SK-N-SH (cell line): ENCODE measurements at regions not wholly inside any gene's neighbourhood (a gene's known extent, or its start where the extent isn't known, plus 50 kb on each side); places are given as distances from the start of the nearest gene placed in this dataset.

Source experiments
- CTCF ChIA-PET: fragments of 300-600, 350-600 bp; formaldehyde crosslinking; extraction: SDS; loops from one replicate; lab custom pipeline; 2021; lab: Yijun Ruan, JAX
- POLR2A ChIA-PET: fragments of 350-600 bp; sonication (Branson Sonifier 250); formaldehyde crosslinking; extraction: SDS; loops from one replicate; lab custom pipeline; 2020; ENCODE audit warnings: antibody characterized with exemption, inconsistent platforms; lab: Yijun Ruan, JAX
- DNase-seq: peaks from one replicate; pipeline ENCODE4 v3.0.0; 2012
- H2AFZ ChIP-seq: fragments of 200-600 bp; sonication (generic); 2 replicates; pipeline ENCODE4 v1.8.1; 2016; ENCODE audit warnings: antibody characterized with exemption, mild to moderate bottlenecking, low read depth
- H3F3A ChIP-seq: fragments of 200-600 bp; sonication (generic); replicated peaks from 2 replicates; pipeline ENCODE3; 2016; ENCODE audit warnings: antibody characterized with exemption, mild to moderate bottlenecking; ENCODE audit not compliant: insufficient read depth
- H3K27ac ChIP-seq, 2 experiments: fragments of 200-500 bp in 1 of 2; fragments of 200-600 bp in 1 of 2; sonication (Bioruptor generic) in 1 of 2; sonication (generic), shearing (Covaris generic) in 1 of 2; 2 replicates each; pipeline versions ENCODE4 v1.5.1 to v1.6.1; 2014 to 2016; ENCODE audit warnings: low read depth in 2 of 2, inconsistent platforms in 1 of 2, low read length in 1 of 2, mild to moderate bottlenecking in 1 of 2, mixed read lengths in 1 of 2
- H3K27me3 ChIP-seq: fragments of 200-600 bp; sonication (generic), shearing (Covaris generic); 2 replicates; pipeline ENCODE4 v1.6.1; 2016; ENCODE audit warnings: mixed run types; ENCODE audit not compliant: insufficient read depth
- H3K36me3 ChIP-seq, 2 experiments: fragments of 200-500 bp in 1 of 2; fragments of 200-600 bp in 1 of 2; sonication (Bioruptor generic) in 1 of 2; sonication (generic) in 1 of 2; replicated peaks in 1 of 2; 2 replicates each; pipeline versions ENCODE3 to v1.5.1; 2014 to 2016; ENCODE audit warnings: low read length in 1 of 2, mild to moderate bottlenecking in 1 of 2; ENCODE audit not compliant: insufficient read depth in 2 of 2, control insufficient read depth in 1 of 2
- H3K4me1 ChIP-seq, 2 experiments: fragments of 200-500 bp in 1 of 2; fragments of 200-600 bp in 1 of 2; sonication (Bioruptor generic) in 1 of 2; sonication (generic), shearing (Covaris generic) in 1 of 2; 2 replicates each; pipeline versions ENCODE4 v1.5.1 to v1.6.1; 2014 to 2016; ENCODE audit warnings: low read depth in 1 of 2, low read length in 1 of 2, mixed run types in 1 of 2; ENCODE audit not compliant: insufficient read depth in 2 of 2, control insufficient read depth in 1 of 2
- H3K4me2 ChIP-seq: fragments of 200-600 bp; sonication (generic), shearing (Covaris generic); 2 replicates; pipeline ENCODE4 v1.6.1; 2017; ENCODE audit warnings: mixed run types
- H3K4me3 ChIP-seq, 2 experiments: fragments of 200-500 bp in 1 of 2; fragments of 200-600 bp in 1 of 2; sonication (Bioruptor generic) in 1 of 2; sonication (generic), shearing (Covaris generic) in 1 of 2; 2 replicates each; pipeline versions ENCODE4 v1.5.1 to v1.8.1; 2014 to 2016; ENCODE audit warnings: low read depth in 2 of 2, inconsistent platforms in 1 of 2, low read length in 1 of 2, mild to moderate bottlenecking in 1 of 2, mixed read lengths in 1 of 2, moderate library complexity in 1 of 2
- H3K79me2 ChIP-seq: fragments of 200-600 bp; sonication (generic); 2 replicates; pipeline ENCODE4 v1.8.1; 2017; ENCODE audit warnings: mild to moderate bottlenecking; ENCODE audit not compliant: insufficient read depth
- H3K9ac ChIP-seq: fragments of 200-600 bp; sonication (generic); 2 replicates; pipeline ENCODE4 v1.6.1; 2017; ENCODE audit warnings: mixed run types
- H3K9me2 ChIP-seq: fragments of 200-600 bp; sonication (generic); 2 replicates; pipeline ENCODE4 v1.6.1; 2017; ENCODE audit warnings: mixed run types
- H3K9me3 ChIP-seq: fragments of 200-600 bp; sonication (generic); 2 replicates; pipeline ENCODE4 v1.6.1; 2017; ENCODE audit warnings: mixed run types, mild to moderate bottlenecking, moderate library complexity
- H4K20me1 ChIP-seq: fragments of 200-600 bp; sonication (generic); 2 replicates; pipeline ENCODE4 v1.6.1; 2017; ENCODE audit warnings: mild to moderate bottlenecking, mixed run types; ENCODE audit not compliant: insufficient read depth
- CHD2 ChIP-seq: fragments of 150-350 bp; IDR thresholded peaks from 2 replicates; pipeline ENCODE4 v1.6.1; 2018; ENCODE audit warnings: low read length; ENCODE audit not compliant: partially characterized antibody
- CTCF ChIP-seq: fragments of 200-600 bp; sonication (generic); IDR thresholded peaks from 2 replicates; pipeline ENCODE4 v1.6.1; 2017; ENCODE audit warnings: antibody characterized with exemption, mild to moderate bottlenecking, moderate library complexity
- EZH2phosphoT487 ChIP-seq: fragments of 200-600 bp; sonication (generic); IDR thresholded peaks from 2 replicates; pipeline ENCODE4 v1.6.1; 2017; ENCODE audit warnings: low read depth, mixed run types, mild to moderate bottlenecking, antibody characterized with exemption, moderate library complexity, borderline replicate concordance
- FOXM1 ChIP-seq: IDR thresholded peaks from 2 replicates; pipeline ENCODE4 v1.4.0; 2012; ENCODE audit warnings: low read depth, mild to moderate bottlenecking
- GABPA ChIP-seq: IDR thresholded peaks from 2 replicates; pipeline ENCODE4 v1.4.0; 2012; ENCODE audit warnings: low read depth, mild to moderate bottlenecking
- GATA2 ChIP-seq: sonication (generic); formaldehyde crosslinking; IDR thresholded peaks from 2 replicates; pipeline ENCODE4 v1.5.0; 2020; ENCODE audit warnings: mild to moderate bottlenecking, missing genetic modification reagents
- MAX ChIP-seq: IDR thresholded peaks from 2 replicates; pipeline ENCODE4 v1.4.0; 2012; ENCODE audit warnings: low read depth
- MXI1 ChIP-seq: IDR thresholded peaks from 2 replicates; pipeline ENCODE4 v1.6.1; 2012; ENCODE audit warnings: mild to moderate bottlenecking, low read depth, low read length, improper control_type of control experiment
- NFIC ChIP-seq: IDR thresholded peaks from 2 replicates; pipeline ENCODE4 v1.4.0; 2012; ENCODE audit warnings: borderline replicate concordance
- NRF1 ChIP-seq: IDR thresholded peaks from 2 replicates; pipeline ENCODE4 v1.6.1; 2012; ENCODE audit warnings: low read depth, mild to moderate bottlenecking, low read length
- PBX3 ChIP-seq: IDR thresholded peaks from 2 replicates; pipeline ENCODE4; 2012
- POLR2AphosphoS5 ChIP-seq: IDR thresholded peaks from 2 replicates; pipeline ENCODE4 v1.6.1; 2012; ENCODE audit warnings: low read depth, low read length
- RAD21 ChIP-seq: IDR thresholded peaks from 2 replicates; pipeline ENCODE4 v1.6.1; 2012; ENCODE audit warnings: mild to moderate bottlenecking, low read length
- SMC3 ChIP-seq: IDR thresholded peaks from 2 replicates; pipeline ENCODE4 v1.6.1; 2012; ENCODE audit warnings: low read depth, low read length, improper control_type of control experiment
- TEAD4 ChIP-seq: IDR thresholded peaks from 2 replicates; pipeline ENCODE4 v1.4.0; 2012; ENCODE audit warnings: mild to moderate bottlenecking, borderline replicate concordance; ENCODE audit not compliant: insufficient read depth
- USF1 ChIP-seq: IDR thresholded peaks from 2 replicates; pipeline ENCODE4 v1.4.0; 2012; ENCODE audit warnings: low read depth, borderline replicate concordance
- USF2 ChIP-seq: fragments of 150-350 bp; IDR thresholded peaks from 2 replicates; pipeline ENCODE4 v1.6.1; 2017; ENCODE audit warnings: antibody characterized with exemption, low read length, low read depth, borderline replicate concordance
- YY1 ChIP-seq: IDR thresholded peaks from 2 replicates; pipeline ENCODE4 v1.4.0; 2012; ENCODE audit warnings: low read depth, mild to moderate bottlenecking
- ZBTB33 ChIP-seq: IDR thresholded peaks from 2 replicates; pipeline ENCODE4 v1.4.0; 2012; ENCODE audit warnings: low read depth, borderline replicate concordance
- WGBS: methylation state at CpG from one replicate; pipeline ENCODE4 v1.1.6; 2017; ENCODE audit warnings: low lambda C conversion rate; 5-methylcytosine and 5-hydroxymethylcytosine counted together

- H3K27me3 ChIP-seq: no peaks in the 10 kb centered on the region
- H4K20me1 ChIP-seq: no peaks in the 10 kb centered on the region
- H3K36me3 ChIP-seq: no peaks in the 10 kb centered on the region
- H3K27ac ChIP-seq: no peak overlapping the region
- TF ChIP-seq YY1 (no peak), MAX (no peak), CHD2 (no peak), GABPA (no peak), CTCF (no peak), FOXM1 (no peak), NFIC (no peak), POLR2AphosphoS5 (no peak), PBX3 (no peak), EZH2phosphoT487 (no peak), RAD21 (no peak), USF2 (no peak), GATA2 (CRISPR knock-in tag) (no peak), ZBTB33 (no peak), NRF1 (no peak), SMC3 (no peak), MXI1 (no peak), TEAD4 (no peak), USF1 (no peak)
- no peak overlapping the region for H2AFZ ChIP-seq
- no peak overlapping the region for H3K4me2 ChIP-seq
- ChIA-PET CTCF (no interaction called here), POLR2A (no interaction called here)
- H3K79me2 ChIP-seq: no peaks in the 10 kb centered on the region
- no peaks in the 10 kb centered on the region for H3K9me2 ChIP-seq
- H3K9ac ChIP-seq: no peak overlapping the region
- no peak for DNase-seq
- no peak overlapping the region for H3K4me3 ChIP-seq
- no peaks in the 10 kb centered on the region for H3K4me1 ChIP-seq
- H3K9me3 ChIP-seq: no peaks in the 10 kb centered on the region
- 29% methylated on average over 2 of the region's 2 CpGs for WGBS
- no peaks in the 10 kb centered on the region for H3F3A ChIP-seq
Observed at GRCh38 chrX:22462959-22463358, 190.2 kb downstream of the CBLL2 start.
